ENCODE measurements at regions not wholly inside any gene's neighbourhood (a gene's known extent, or its start where the extent isn't known, plus 50 kb on each side); places are given as distances from the start of the nearest gene placed in this dataset.
A peak's percentile ranks its signal among the peaks of the same experiment; 100 is the strongest.

DNA sequence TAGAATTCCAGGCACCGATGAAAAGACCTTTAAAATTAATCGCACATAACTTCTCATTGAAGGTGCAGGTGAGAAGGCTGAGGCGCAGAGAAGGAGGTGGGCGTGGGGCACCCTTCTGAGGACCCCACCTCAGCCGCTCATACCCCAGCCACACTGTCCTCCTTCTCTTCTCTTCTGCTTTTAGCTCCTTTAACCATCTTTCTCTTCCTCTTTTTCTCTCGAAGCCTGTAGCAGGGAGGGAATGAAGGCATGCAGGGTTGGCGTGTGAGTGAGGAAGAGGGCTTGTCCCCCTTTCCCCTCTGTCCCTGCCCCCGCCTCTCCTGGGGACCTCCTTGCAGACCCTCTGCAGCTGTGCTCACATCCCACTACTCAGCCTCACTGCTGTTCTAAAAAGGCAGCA is 57.8 kb upstream of the CACNA1E start:
- Mint-ChIP-seq H3K27ac (peak overlapping the region in 1 of 7 donors; percentile 81), H3K4me1 (peaks cover 7% of the 10 kb centered on the region), H3K9me3 (peaks cover 0 to 3% (median 0%) of the 10 kb centered on the region in 7 donors), H3K27me3 (ENCODE audit: low read depth in 3 of 3) (peaks cover 6 to 18% (median 17%) of the 10 kb centered on the region in 3 donors), H3K4me3 (no peak overlapping the region), H3K36me3 (no peaks in the 10 kb centered on the region)
- Histone ChIP-seq H3K36me3 (replicated peaks in 1 of 2; ENCODE audit: control insufficient read depth in 1 of 2, insufficient read depth in 2 of 2, low read length in 2 of 2) (no peaks in the 10 kb centered on the region), H3K4me1 (ENCODE audit: control insufficient read depth in 1 of 2, insufficient read depth in 2 of 2, low read length in 2 of 2) (no peaks in the 10 kb centered on the region), H3K27ac (ENCODE audit: low read depth in 1 of 2, low read length in 2 of 2) (no peak overlapping the region), H3K79me2 (ENCODE audit: insufficient read depth, low read length) (no peaks in the 10 kb centered on the region), H2AFZ (ENCODE audit: insufficient read depth, low read depth, low read length, poor library complexity, severe bottlenecking) (no peak overlapping the region), H3K27me3 (ENCODE audit: control insufficient read depth in 2 of 2, insufficient read depth in 2 of 2, low read length in 2 of 2) (no peaks in the 10 kb centered on the region), H3K4me3 (replicated peaks in 1 of 3; ENCODE audit: low read depth in 2 of 3, low read length in 3 of 3) (no peak overlapping the region), H4K20me1 (ENCODE audit: insufficient read depth, low read length) (no peaks in the 10 kb centered on the region), H3K4me2 (replicated peaks; ENCODE audit: extremely low read depth, low read length, poor library complexity, severe bottlenecking) (no peak overlapping the region), H3K9me3 (replicated peaks in 1 of 2; ENCODE audit: control insufficient read depth in 1 of 2, insufficient read depth in 1 of 2, low read length in 2 of 2) (no peaks in the 10 kb centered on the region), H3K9ac (ENCODE audit: insufficient read depth, low read length, poor library complexity, severe bottlenecking) (no peak overlapping the region)
- WGBS (ENCODE audit: insufficient coverage) = no CpG with 5 or more reads among the region's 8 CpGs
- TF ChIP-seq, protein P1, sequence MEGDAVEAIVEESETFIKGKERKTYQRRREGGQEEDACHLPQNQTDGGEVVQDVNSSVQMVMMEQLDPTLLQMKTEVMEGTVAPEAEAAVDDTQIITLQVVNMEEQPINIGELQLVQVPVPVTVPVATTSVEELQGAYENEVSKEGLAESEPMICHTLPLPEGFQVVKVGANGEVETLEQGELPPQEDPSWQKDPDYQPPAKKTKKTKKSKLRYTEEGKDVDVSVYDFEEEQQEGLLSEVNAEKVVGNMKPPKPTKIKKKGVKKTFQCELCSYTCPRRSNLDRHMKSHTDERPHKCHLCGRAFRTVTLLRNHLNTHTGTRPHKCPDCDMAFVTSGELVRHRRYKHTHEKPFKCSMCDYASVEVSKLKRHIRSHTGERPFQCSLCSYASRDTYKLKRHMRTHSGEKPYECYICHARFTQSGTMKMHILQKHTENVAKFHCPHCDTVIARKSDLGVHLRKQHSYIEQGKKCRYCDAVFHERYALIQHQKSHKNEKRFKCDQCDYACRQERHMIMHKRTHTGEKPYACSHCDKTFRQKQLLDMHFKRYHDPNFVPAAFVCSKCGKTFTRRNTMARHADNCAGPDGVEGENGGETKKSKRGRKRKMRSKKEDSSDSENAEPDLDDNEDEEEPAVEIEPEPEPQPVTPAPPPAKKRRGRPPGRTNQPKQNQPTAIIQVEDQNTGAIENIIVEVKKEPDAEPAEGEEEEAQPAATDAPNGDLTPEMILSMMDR (IDR thresholded peaks at IDR 0.05) = no peak
- intact Hi-C loops (cut with micrococcal nuclease) = no loop called here
- DNase-seq = no peak

DNA sequence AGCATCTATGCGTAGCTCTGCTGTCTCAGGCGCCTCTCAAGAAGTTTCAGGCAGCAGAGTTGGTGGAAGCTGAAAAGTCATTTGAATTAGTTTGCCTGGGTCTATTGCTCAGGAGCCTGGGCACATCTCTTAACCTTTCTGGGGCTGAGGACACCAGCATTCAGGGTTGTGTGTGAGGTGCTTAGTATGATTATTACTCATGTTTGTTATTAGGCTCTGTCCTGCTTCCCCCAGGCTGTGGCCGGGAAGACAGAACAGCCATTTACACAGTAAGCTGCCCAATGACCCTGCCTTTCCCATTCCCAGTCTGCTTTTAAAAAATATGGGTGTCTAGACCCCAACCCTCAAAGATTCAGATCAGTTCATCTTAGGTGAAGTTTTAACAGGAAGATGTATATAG is 53.9 kb upstream of the CACNA1E start:
- no peak overlapping the region for H3K27ac Mint-ChIP-seq
- no peaks in the 10 kb centered on the region for H3K36me3 ChIP-seq (replicated peaks in 1 of 2; ENCODE audit: control insufficient read depth in 1 of 2, insufficient read depth in 2 of 2, low read length in 2 of 2)
- peaks cover 6 to 20% (median 14%) of the 10 kb centered on the region in 3 donors for H3K27me3 Mint-ChIP-seq (ENCODE audit: low read depth in 3 of 3)
- H3K4me1 ChIP-seq (ENCODE audit: control insufficient read depth in 1 of 2, insufficient read depth in 2 of 2, low read length in 2 of 2) = no peaks in the 10 kb centered on the region
- TF ChIP-seq, protein P1 (IDR thresholded peaks at IDR 0.05) = no peak
- WGBS (ENCODE audit: insufficient coverage) = no CpG with 5 or more reads among the region's 3 CpGs
- H3K9ac ChIP-seq (ENCODE audit: insufficient read depth, low read length, poor library complexity, severe bottlenecking) = no peak overlapping the region
- H3K4me3 Mint-ChIP-seq = no peak overlapping the region
- no peak overlapping the region for H3K4me3 ChIP-seq (replicated peaks in 1 of 3; ENCODE audit: low read depth in 2 of 3, low read length in 3 of 3)
- no peak overlapping the region for H3K27ac ChIP-seq (ENCODE audit: low read depth in 1 of 2, low read length in 2 of 2)
- H3K27me3 ChIP-seq (ENCODE audit: control insufficient read depth in 2 of 2, insufficient read depth in 2 of 2, low read length in 2 of 2) = peaks cover 0 to 8% of the 10 kb centered on the region in 2 donors
- H3K36me3 Mint-ChIP-seq = no peaks in the 10 kb centered on the region
- intact Hi-C loops (cut with micrococcal nuclease) = no loop called here
- DNase-seq = no peak
- no peaks in the 10 kb centered on the region for H3K79me2 ChIP-seq (ENCODE audit: insufficient read depth, low read length)
- H3K9me3 ChIP-seq (replicated peaks in 1 of 2; ENCODE audit: control insufficient read depth in 1 of 2, insufficient read depth in 1 of 2, low read length in 2 of 2) = no peaks in the 10 kb centered on the region
- H2AFZ ChIP-seq (ENCODE audit: insufficient read depth, low read depth, low read length, poor library complexity, severe bottlenecking) = no peak overlapping the region
- peaks cover 0 to 3% (median 0%) of the 10 kb centered on the region in 7 donors for H3K9me3 Mint-ChIP-seq
- H3K4me1 Mint-ChIP-seq = peaks cover 7% of the 10 kb centered on the region
- no peaks in the 10 kb centered on the region for H4K20me1 ChIP-seq (ENCODE audit: insufficient read depth, low read length)
- no peak overlapping the region for H3K4me2 ChIP-seq (replicated peaks; ENCODE audit: extremely low read depth, low read length, poor library complexity, severe bottlenecking)

Data from CD14-positive monocyte (primary cell).